Stimulated activated CD4-positive, alpha-beta T cell treated with anti-CD3 and anti-CD28 coated beads, Interleukin-12 subunit alpha, Interleukin-12 subunit beta, amount 100 ng/mL, for 24 hours (primary cell): ENCODE measurements at regions not wholly inside any gene's neighbourhood (a gene's known extent, or its start where the extent isn't known, plus 50 kb on each side); places are given as distances from the start of the nearest gene placed in this dataset.
"Not testable (repeated sequence)": the region's sequence is repeated elsewhere in the genome, so short reads cannot be mapped to it uniquely, and the experiment has no call there.

Experiments
- DNase-seq, 2 experiments: peaks; one replicate each; pipeline ENCODE4 v3.0.0-alpha.2; 2020; ENCODE audit warnings: low read depth in 2 of 2

DNA sequence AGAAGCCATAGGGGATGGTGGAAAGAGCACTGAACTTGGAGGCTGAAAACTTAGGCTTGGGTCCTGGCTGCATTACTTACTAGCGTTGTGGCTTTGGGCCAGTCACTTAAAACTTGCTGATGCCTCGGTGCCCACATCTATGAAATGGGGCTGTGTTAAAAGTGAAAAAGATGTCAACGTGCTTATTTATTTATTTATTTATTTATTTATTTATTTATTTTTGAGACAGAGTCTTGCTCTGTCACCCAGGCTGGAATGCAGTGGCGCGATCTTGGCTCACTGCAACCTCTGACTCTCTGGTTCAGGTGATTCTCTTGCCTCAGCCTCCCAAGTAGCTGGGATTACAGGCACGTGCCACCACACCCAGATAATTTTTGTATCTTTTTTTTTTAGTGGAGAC lies 94.3 kb downstream of the MRM1 start:
- DNase-seq = not testable (repeated sequence)

DNA sequence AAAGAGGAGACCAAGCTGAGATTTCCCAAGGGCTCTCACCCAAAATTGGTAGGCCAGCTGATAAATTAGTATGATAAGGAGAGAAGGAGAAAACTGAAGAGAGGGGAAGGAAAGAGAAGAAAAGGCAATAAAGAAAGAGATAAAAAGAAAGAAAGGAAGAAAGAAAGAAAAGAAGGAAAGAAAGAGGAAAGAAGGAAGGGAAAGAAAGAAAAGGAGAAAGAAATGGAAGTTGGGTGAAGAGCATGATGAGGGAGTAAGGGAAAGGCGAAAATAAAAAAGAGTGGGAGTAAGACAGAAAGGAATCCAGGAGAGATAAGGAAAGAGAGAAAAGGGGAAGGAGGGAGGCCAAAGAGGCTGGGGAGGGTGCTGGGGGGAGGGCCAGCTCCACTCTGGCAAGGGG lies 95.4 kb downstream of the MRM1 start:
- DNase-seq = no peak

DNA sequence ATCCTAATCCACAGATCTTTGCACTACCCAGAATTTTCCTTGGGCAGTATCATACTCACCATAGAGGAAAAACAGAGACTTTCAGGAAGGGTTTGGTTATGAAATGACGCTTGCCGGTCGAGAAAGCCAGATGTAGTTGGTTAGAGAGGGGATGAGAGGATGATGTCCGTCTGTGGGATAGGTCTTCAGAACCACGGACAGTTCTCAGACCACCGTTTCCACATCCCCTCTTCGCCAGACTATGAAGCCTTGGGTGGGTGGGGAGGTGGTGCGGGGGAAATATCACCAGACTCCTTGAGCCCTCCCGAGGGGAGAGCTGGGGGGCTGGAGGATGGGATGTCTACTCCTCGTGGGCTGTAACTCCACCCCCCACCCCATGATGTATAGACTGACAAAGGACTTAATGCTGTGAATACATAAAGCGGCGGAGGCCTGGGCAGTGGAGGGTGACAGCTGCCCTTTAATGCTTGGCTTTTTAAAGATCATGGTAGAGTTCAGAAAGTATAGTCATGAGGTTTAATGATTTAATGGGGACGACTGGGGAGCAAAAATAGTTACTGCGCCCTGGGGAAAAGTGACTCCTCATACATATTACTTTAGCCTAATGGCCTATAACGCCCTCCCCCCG lies 96.6 kb downstream of the MRM1 start:
- DNase-seq = no peak

DNA sequence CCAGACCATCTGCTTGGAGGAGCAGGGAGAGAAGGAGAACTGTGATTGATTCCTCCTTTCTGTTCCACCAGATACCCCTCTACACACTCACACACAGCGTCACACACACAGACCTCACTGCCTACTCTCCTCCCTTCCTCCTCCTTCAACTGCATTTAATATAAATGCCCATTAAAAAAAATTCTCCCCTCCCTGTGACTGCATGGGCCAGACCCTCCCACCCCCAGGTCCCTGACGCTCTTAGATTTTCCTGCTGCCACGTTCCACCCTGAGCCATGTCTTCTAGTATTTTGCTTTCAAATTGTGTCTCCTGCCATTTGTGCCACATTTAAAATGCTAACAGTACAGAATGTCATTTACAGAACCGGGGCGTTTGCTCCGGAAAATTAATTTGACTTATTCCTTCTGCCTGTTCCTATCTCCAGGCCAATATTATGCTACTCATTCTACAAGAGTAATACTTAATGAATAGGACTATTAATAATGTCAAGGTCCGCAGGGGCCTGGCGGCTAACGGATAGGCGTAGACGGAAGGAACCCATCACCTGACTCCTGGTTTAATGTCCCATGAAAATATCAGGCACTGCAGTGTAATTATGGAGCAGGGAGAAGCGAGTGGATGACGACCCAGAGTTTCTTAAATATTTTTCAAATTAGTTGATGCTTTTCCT lies 100.2 kb downstream of the MRM1 start:
- DNase-seq = no peak

DNA sequence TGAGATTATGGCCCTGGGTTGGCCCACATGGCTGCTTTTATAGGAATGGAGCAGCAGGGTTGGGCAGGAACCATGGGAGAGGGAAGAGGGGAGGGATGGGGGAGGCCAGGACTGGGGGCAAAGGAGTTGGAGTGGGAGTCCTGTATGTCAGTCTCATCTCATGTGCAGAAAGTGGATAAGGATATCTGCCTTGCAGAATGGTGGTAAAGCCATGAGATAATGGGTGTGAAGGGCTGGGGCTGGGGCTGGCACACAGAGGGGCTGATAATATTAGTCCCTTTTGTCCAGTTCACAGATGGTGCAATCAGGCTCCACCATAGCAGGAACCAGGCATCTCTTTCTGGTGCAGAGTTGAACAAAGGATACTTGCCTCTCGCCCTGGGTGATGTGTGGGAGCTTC lies 101.3 kb downstream of the MRM1 start:
- no peak for DNase-seq

DNA sequence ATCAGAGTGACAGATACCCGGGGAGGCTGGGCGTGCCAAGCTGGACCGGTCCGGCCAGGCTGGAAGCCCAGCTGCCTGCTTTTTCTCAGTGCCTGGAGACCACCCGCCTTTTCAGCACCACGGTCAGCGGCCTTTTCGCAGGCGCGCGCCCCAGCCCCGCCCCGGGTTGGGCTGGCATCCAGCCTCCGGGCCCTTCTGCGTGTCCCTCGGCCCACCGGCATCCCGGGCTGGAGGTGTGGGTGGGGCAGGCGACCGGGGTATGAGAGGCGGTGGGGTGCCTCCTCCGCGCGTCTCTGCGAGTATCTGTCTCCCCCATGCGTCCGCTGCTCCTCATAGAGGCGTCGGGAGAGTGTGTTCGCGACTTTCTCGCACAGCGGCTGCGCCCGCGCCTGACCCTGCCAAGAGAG lies 102.5 kb downstream of the MRM1 start:
- peak in 1 of 2 experiments; percentile 49 for DNase-seq

DNA sequence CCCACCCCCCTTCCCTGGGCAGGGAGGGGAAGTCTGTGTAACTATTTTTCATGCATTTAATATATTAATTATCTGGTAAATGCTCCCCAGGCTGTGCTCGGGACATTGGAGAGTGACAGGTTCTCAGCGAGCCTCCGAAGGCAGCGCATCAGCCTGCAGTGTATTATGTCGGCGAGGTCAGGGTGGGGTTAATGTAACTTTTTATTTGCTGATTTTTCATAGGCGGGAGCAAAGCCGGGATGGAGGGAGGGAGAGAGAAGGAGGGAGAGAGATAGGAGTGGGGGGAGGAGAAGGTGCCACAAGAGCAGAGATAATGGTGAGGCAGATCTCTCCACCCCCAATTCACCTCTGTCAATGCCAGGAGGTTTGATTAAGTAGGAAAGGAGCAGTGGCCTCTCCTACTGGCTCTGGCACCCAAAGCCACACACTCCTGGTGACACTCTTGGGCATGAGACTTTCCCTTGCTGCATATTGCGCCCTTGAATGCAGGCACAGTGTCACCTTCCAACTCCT lies 104.0 kb downstream of the MRM1 start:
- DNase-seq = no peak

DNA sequence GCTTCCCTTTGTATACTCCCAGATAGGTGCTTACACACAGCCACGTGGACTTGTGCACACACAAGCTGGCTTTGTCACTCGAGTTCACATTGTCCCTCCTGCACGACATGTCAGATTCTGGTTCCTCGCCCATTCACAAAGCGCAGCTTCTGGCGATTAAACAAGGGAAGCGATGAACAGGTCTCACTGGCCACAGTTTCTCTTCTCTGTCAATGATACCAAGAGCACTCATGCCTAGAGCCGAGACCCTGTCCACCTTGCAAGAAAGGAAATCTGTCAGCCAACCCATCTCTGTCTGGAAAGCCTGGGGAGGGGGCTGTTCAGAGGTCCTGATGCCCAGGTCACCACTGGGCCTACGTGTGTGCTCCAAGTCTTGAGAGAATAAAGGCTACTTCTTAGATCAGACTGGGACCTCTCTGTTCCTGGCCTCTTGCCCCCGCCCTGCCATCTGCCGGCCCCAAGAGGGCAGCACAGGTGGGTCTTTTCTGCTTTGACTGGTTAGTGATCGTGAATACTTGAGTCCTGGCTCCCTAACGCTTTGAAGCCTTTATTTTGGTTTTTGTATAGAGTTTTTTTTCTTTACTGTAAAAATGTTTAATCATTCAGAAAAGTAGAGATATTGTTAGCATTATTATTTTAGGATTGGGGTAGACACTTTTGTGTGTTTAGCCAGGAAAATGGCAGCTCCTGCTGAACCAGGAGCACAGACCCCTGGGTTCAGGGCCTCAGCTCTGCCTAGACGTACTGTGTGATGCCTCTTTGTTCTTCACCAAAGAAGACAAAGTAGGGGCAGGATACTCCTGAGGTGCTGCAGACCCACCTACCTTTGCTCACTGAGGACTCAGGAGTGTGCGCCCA lies 104.7 kb downstream of the MRM1 start:
- DNase-seq = peak in 1 of 2 experiments; percentile 32

DNA sequence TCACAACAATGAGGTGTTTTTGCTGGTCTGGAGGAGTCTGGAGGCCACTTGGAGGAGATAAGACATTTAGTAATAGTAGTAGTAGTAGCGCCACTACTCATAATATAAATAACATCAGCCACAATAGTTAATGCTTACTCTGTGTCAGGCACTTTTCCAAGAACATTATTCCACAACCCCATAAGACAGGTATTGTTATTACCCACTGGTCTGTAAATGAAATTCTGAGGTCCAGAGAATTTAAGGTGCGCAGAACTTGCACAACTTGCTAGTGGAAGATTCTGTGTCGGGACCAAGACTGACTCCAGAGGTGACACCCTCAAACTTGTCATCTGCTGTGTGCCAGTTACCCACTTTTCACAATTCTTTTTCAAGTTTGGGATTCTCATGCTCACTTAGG lies 106.5 kb downstream of the MRM1 start:
- DNase-seq = no peak

DNA sequence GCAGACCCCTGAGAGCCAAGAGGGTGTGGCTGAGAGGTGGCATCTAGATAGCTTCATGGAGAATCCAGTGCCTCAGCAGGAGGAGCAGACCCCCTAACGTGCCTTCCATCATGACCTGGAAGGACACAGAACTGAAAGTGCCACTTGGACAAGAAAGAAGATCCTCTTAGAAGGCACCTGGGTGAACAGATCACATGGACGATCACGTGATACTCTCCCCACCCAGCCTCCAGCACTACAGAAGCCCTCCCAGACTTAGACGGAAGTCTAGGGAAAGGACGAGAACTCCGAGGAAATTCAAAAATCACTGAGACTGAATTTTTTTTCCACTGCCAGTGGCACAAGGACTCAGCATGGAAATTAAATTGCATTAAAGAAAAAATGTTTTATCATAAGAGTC lies 113.4 kb downstream of the MRM1 start:
- DNase-seq = no peak

DNA sequence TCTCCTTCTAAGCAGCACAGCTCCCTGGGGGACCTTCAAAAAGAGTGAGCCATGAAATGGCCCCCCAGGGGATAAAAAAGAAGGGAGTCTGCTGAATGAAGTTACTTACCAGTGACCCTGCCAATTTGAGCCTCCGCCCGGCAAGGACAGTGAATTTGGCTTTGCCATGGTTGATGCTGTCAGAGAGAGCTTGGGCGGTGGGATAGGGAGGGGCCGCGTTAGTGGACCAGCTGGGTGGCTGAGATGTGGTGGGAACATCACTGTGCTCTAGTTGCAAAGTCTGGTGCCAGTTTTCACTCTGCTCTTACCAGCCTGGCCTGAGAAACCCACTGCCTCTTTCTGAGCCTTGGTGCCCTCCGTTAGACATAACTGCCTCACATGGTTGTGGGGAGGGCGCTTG lies 114.6 kb downstream of the MRM1 start:
- DNase-seq = no peak

DNA sequence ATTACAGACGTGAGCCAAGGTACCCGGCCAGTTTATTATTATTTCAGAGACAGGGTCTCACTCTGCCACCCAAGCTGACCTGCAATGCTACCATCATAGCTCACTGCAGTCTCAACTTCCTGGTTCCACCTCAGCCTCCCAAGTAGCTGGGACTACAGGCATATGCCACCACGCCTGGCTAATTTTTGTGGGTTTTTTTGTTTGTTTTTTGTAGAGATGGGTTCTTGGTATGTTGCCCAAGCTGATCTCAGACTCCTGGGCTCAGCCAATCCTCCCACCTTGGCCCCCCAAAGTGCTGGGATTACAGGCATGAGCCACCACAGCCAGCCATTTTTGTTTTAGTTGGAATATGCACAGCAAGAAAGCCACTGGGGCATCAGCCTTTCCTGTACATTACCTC lies 115.7 kb downstream of the MRM1 start:
- DNase-seq = no peak

DNA sequence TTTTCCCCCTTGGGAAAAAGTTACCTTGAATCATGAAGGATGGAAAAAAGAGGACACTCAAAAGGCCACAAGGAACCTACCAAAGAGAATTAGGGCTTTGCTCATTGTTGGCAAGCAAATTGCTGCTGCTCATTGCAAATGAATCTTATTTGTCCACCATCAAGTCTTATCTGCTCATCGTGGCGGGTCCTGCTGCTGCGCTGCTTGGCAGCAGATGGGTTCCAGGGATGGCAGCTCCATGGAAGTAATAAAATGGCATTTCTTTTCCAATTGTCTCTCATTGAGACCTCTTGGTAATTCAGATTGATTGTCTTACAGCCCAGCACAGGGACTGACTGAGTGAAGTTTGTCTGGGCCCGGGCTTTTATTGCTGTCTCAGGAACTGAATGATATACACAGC lies 118.7 kb downstream of the MRM1 start:
- no peak for DNase-seq

DNA sequence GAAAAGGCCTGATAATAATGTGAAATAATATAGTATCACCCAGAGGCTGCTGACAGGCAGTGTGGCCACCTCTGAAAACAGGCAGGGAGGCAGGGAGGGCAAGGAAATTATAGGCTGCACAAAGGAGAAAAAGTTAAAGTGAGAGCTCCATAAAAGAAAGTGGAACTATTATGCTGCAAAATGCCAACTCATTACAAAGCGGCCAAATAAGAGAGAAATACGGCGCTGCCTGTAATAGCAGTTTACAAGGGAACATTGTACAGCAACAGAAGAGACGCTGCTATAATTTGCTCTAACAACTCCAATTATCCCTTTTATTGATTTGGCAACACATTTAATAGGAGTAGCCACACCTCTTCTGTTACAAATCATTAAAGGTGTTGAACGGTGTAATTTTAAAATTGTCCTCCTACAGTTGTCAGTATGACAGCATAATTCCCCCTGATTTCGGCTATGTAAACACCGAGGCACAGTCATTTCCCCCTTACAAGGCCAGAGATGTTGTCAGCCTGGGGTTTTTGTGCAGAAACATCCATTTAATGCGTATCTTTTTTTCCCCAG lies 120.3 kb downstream of the MRM1 start:
- DNase-seq = no peak

DNA sequence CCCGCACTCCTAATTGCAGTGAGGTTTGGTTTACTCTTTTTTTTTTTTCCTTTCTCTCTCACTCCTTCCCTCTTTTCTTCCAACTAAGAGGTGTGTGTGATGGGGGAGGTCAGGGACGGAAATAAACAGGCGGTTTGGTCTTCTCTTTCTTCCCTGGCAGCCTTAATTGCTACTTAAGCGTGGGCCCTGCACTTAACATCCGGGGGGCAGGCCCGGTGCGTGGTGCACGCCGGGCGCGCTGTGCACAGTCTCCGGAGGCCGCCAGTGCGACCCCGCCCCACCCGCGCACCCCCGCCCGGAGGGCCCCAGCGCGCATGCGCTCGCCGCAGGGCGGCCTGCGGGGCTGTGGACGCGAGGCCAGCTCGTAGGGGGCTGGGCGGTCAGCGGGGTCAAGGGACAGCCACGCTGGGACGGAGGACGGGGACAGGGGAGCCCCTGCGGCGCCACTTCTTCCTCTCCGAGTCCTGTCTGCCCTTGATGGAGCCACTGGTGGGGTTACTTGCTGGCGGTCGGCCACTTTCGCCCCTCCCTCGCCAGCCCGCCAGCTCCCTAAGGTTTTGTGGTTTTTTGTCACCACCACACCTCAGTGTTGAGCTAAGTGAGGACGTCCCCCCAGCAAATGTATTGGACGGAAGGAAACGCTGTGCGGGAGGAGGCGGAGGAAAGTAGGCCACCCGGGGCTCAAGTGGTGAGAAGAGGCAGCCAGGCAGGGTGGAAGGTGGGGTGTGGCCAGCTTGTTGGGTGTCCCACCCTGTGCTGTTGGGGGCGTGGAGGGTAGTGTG lies 120.9 kb downstream of the MRM1 start:
- DNase-seq = peak; percentile 59 to 65

DNA sequence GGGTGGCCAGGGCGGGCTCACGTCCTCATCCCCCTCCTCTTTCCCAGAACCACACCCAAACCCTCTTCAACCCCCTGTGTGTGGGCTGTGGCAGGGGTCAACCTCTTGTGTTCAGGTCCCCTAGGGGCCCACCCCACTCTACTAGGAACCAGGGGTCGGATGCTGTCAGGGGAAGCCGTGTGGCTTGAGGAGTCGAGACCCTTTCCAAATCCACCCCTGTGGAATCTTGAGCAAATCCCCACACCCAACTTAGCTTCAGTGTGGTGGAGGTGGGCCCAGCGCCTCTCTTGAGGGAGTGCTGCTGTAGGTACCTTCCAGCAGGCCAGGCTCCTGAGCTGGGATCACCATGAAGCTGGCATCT lies 121.5 kb downstream of the MRM1 start:
- no peak for DNase-seq

DNA sequence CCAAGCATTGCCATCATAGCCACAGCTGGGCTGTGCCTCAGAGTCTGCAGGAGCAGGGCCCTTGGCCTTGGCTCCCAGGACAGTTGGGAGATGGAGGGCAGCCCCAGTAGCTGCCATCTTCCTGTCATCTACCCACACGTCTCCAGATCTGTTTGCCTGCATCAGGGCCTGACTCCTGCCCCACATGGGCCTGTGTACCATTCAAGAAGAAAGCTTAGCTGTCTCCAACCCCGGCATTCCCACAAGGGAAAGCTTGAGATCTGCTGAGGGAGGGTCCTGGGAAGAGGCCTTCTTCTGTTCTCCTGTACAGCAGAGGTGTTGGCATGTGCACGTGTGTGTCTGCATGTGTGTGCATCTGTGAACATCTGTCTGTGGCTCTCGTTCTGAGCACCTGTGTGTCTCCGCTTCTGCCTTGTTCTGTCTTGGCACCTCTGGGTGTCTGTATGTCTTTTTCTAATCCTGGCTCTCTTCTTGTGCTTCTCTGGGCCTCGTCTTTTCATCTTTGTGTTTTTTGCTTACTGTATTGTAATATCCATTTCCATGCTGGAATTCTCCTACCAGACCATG lies 122.2 kb downstream of the MRM1 start:
- DNase-seq = no peak

DNA sequence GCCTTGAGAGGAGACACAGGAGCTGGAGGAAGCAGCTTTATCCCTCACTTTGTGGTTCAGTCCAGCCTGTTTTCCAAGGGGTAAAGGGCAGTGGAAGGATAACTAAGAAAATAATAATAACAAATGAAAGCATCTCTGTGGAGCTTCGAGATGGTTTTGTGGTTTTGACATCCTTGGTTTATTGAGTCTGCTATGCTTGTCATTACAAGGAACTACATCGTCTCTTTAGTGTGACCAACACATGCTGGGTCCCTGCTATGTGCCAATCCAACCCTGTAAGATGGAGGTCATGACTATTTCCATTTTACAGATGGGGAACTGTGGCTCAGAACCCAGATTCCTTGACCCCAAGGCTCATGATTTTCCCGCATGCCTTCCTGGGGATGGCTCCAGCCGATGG lies 124.8 kb downstream of the MRM1 start:
- no peak for DNase-seq

DNA sequence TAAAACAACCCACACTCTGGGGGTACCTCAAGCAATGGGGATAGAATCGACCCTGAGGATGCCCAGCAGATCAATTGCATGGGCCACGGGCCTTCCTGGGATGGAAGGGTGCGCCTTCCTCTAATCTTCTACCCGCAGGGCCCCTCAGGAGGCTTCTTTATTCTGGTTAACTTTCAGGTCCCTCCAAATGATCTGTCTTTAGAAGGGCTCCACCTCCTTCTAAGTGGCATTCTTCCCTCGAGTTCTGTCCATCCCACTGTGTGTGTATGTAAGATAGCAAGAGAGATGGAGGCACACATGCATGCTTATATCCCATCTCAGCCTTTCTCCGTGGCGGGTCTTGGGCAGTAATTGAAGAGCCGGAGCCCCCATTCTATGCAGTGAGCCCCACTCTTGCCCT lies 125.7 kb downstream of the MRM1 start:
- no peak for DNase-seq

DNA sequence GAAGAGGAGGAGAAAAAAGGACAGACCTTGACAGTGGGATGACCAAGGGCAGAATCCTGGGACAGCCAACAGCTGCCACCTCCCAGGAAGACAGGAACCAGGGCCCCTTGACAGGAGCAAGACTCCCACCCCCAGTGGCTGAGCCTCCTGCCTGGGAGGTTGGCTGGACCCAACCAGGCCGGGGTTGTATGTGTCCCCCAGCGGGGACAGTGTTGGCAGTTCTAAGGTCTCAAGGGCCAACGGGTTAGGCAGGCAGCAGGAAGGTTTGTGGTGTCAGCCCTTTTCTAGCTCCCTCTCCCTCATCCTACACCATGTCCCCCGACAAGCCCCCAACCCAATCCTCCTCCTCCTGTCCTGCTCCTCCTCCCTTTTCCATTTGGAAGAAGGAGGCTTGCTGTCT lies 126.2 kb downstream of the MRM1 start:
- DNase-seq = no peak
